NCI-H460 (cell line): ENCODE measurements at regions not wholly inside any gene's neighbourhood (a gene's known extent, or its start where the extent isn't known, plus 50 kb on each side); places are given as distances from the start of the nearest gene placed in this dataset.
"Not testable (repeated sequence)": the region's sequence is repeated elsewhere in the genome, so short reads cannot be mapped to it uniquely, and the experiment has no call there.

ENCODE experiments used
- DNase-seq: peaks from one replicate; pipeline ENCODE4 v3.0.0-alpha.2; 2016; ENCODE audit warnings: low read depth; ENCODE audit errors: extremely low read depth

DNA sequence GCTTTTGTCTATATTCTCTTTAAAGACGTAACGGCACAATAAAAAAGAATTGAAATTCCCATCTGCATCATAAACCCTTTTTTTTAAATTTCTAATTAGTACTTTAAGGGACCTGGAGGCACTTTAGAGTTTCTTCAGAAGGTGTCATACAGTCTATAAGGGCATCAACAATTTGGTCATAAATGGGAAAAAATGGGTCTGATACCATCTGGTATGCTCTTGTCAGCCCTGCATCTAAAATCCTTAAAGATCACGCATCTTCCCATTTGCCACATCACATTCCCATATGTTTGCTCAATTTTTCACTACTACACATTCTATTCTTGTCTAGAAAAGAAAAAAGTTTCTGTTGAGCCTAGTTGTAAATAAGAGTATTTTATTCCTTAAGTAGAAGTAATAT, 53.8 kb downstream of the COX7C start:
- no peak for DNase-seq

DNA sequence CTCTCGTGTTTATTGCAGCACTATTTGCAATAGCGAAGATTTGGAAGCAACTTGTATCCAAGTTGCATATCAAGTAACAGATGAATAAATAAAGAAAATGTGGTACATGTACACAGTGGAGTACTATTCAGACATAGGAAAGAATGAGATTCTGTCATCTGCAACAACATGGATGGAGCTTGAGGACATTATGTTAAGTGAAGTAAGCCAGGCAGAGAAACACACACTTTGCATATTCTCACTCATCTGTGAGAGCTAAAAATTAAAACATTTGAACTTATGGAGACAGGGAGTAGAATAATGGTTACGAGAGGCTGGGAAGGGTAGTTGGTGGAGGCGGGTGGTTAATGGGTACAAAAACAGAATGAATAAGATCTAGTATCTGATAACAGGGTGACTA, 56.3 kb downstream of the COX7C start:
- DNase-seq, result no peak

DNA sequence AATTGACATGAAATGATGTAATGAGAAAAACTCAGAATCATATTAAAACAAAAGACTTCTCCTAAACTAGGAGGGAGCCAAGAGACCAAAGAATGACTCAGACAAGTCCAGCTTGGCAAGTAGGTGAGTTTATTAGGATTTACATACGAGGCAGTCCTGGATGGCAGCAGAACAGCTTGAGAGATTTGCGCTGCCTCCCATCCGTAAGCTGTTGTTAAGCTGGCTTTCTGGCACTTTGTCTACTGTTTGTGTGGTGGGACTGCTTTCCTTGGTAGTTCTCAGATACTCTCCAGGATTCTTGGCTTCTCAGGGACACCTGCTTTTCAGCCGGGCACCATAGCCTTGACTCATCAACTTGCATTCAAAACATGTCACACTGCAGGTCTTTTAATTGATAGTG, 57.6 kb downstream of the COX7C start:
- DNase-seq, result no peak

DNA sequence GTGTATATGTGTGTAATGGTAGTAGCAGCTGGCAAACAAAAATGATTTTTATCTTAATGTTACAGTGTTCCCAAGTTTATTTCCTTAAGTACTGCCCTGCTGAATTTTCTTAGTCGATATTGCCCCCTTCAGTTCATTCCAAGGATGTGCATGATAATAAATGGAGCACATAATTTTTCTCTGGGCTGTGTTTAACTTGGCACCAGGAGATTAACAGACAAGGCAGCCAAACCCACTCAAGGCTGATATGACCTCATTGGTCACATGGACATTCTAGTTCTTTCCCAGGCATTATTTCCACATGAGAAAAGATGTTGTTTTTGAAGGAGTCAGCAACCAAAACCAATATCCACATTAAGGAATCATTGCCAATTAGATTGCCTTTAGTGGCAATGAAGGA, 61.8 kb downstream of the COX7C start:
- peak; percentile 64 for DNase-seq

DNA sequence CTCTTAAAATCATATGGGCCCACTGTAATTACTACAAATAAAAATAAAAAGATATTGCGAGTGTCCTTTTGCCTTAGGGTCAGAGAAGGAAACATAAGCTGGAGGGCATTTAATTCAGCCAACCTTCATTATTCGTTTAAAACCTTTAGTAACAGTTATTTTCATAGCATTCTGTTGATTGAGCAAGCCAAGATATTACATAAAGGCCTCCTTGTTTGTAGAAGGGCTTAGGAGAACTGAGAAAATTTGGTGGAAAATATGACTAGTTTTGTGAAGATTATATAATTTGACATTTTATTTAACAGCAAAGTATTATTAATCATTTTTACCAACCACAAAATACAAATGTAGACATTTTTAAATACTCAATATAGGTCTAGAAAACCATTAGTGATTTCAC, 62.2 kb downstream of the COX7C start:
- no peak for DNase-seq

DNA sequence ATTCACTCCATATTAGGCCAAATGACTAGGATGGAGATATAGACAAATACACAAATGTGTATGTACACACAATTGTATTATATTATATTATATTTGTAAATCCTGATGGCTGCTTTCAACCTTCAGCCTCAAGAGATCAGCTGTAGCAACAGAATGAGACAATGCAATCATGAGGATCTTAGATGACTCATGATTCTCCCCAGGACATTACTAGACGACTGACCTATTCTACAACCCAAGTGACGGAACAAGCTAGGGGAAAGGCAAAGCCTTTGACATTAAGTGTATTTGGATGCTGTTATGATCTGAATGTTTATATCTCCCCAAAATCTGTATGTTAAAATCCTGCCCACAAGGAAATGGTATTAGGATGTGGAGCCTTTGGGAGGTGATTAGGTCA, 66.5 kb downstream of the COX7C start:
- no peak for DNase-seq

DNA sequence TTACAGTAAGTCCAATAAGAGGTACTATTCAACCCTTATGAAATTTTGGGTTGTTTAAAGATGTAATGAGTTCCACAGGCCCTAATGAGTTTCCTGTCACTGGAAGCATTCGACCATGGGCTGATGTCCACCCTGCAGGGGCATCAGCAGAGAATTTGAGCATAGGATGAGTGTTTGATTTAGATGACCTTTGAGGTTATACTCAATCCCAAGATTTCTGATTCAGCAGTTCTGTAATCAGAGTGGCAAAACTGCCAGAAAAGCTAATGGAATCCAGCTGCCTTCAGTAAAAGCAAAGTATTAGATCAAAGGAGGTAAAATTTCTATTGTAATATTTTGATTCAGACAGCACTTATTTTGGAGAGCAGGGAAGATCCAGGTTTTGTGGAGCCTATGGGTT, 68.3 kb downstream of the COX7C start:
- no peak for DNase-seq

DNA sequence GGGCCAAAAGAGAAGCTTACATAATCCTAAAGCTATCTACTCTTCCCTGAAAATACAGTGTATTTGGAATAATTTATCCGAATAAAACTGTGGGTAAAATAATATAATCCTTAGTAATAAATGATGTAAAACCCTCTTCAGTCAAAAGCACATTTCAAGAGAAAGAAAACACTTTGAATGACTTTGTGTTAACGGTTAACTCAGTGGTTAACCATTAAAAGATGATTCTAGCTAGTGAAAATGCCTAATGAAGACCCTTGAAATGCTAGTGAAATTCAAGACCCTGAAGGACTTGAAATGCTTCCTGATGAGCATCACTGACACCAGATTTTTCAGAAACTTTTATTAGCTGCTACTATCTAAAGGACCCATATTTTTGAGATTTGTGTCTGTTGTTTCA, 70.7 kb downstream of the COX7C start:
- no peak for DNase-seq

DNA sequence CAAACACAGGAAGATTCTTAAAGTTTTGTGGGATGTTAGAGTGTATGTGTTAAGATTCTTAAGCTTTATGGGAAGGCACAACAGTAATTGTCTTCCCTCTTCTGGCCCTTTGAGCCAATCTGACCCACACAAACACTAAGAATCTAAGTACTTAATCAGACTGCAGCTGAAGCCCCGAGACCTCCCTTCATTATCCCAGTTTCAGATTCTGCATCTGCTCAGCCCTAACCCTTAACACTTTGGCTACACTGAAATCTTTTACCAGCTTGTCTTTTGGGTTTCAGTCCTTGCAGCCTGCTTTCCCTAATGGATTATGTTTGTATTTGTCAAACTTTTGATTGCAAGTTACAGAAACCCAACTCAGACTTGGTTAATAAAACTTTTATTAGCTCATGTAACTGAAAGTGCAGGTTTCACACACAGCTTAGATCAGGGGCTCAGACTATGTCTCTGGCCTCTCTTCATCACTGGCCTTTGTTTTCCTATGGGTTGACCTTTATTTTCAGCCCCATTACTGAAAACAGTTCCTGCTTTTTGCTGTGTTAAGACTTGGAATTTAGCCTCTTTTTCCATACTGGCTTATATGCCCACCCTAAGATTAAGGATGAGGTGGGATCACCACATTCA, 71.5 kb downstream of the COX7C start:
- no peak for DNase-seq

DNA sequence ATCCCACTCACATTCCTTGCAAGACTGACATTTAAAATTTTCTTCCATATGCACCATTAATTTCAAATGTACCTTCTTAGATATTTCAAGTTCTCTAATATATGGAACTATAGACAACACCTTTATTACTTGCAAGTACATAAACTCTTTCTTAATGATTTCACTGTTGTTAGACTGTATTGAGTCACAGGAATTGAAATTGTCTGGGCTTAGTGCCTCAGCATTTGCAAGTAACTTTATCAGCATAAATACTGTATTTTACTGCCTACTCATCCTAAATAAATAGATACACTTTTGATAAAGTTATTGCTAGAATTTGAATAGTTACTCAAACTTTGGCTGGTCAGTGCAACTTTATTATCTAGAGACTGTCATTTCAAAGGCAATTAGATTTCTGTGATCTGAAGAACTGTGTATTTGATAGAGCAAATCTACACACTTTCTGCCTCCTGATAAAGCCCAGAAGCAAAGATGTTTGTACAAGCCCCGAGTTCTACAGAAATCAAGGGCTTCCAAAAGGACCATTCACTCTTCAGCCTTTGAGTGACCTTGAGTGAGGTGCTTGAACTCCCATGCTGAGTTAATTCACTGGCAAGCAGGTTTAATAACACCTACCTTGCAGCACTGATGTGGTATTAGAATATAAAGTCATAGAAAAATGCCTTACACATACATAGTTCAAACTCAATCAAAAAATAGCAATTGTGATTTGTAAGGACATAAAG, 91.6 kb downstream of the COX7C start:
- no peak for DNase-seq

DNA sequence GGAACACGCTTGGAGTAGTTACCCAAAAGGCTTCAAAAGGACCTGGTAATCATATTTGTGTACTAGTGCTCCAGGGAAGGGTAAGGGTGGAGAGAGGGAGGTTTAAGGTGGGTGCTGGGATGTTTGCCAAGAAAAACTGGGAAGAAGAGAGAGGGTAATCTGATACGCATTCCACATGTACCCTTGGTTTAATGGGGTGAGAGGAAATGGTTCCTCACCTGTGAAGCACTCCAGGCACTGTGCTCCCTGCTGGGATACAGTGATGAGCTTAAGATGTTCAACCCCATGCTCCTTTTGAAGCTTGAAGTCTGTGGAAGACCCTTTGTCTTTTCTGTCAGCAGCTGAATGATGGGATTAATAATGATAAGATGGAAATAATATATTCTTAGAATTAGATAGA, 98.4 kb downstream of the COX7C start:
- no peak for DNase-seq

DNA sequence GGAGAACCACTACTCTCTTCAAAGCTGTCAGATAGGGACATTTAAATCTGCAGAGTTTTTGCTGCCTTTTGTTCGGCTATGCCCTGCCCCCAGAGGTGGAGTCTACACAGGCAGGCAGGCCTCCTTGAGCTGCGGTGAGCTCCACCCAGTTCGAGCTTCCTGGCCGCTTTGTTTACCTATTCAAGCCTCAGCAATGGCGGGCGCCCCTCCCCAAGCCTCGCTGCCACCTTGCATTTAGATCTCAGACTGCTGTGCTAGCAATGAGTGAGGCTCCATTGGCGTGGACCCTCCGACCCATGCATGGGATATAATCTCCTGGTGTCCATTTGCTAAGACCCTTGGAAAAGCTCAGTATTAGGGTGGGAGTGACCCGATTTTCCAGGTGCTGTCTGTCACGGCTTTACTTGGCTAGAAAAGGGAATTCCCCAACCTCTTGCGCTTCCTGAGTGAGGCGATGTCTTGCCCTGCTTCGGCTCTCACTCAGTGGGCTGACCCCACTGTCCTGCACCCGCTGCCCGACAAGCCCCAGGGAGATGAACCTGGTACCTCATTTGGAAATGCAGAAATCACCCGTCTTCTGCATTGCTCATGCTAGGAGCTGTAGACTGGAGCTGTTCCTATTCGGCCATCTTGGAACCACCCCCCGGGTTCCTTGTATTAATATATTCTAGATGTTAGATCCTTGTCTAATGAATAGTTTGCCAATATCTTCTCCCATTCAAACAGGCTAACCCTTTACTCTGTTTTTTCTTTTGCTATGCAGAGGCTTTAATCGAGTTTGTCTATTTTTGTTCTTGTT, 113.8 kb downstream of the COX7C start:
- not testable (repeated sequence) for DNase-seq

DNA sequence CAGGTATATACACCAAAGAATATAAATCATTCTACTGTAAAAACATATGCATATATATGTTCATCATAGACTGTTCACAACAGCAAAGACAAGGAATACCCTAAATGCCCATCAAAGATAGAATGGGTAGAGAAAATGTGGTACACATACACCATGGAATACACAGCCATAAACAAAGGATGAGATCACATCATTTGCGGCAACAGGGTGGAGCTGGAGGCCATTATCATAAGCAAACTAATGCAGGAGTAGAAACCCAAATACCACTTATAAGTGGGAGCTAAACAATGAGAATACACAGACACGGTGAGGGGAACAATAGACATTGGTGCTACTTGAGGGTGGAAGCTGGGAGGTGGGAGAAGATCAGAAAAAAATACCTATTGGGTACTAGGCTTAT, 117.6 kb downstream of the COX7C start:
- DNase-seq, result no peak

DNA sequence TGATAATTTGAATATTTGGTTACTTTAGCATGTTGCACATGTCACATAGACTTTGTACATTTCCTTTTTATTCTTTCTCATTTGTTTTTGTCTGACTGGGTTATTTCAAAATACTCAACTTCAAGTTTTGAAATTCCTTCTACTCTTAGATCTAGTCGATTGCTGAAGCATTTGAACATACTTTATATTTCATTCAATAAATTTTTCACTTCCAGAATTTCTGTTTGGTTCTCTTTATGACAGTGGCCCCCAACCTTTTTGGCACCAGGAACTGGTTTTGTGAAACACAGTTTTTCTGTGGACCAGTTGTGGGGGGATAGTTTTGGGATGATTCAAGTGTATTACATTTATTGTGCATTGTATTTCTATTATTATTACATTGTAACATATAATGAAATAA, 119.8 kb downstream of the COX7C start:
- DNase-seq, result no peak

DNA sequence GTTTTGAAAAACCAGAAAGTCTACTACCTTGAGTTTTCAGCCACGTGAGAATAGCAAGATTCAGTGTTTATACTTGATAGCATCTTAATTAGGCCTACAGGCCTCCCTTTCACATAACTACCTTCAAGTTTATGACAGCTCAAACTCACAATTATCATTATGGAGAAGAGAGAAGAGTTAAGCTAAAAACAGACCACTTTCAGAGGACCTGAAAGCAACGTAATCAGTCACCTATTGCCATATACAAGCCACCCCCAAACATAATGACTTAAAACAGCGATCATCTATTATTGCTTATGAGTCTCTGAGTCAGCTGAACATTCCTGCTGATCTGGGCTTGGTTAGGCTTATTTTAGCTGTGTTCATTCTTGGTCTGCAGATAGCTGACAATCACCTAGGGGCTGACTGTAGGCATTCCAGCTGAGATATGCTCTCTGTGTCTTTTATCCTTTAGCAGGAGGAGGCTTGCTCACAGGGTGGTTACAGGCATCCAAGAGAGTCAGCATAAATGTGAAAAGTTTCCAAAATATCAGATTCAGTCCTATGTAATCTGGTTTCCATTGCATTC, 130.9 kb downstream of the COX7C start:
- no peak for DNase-seq

DNA sequence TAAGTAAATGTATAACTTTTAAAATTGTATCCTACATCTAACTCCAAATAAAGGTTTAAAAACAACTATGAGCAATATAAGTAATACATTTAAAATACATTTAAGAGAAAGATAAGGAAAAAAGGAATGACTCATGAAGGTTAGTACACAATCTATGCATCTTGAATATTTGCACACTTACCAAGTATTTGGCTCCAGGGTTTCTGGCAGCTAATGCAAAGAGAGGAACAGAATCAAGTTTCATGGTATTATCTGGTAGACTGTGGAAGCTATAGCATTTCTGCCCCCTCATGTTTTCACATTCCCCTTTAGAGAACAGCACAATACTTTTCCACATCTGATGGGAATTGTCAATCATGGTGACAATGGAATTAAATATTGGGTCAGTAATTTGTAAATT, 132.1 kb downstream of the COX7C start:
- DNase-seq, result no peak

DNA sequence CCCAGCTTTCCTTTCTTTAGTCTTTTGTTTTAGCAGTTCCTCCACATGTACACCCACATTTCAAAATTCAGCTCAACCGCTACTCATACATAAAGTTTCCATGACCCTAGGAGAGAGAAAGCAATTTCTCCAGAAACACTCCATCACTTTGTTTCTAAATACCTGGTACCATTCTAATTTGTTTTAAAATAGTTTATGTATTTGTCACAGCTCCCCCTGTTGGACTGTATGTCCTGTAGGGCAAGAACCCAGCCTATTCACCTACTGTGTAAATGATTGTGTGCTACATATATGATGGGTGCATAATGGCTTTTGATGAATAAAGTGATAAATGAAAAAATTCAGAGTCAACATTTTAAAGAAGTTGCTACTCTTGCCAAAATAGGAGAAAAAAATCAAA, 139.1 kb downstream of the COX7C start:
- DNase-seq, result no peak

DNA sequence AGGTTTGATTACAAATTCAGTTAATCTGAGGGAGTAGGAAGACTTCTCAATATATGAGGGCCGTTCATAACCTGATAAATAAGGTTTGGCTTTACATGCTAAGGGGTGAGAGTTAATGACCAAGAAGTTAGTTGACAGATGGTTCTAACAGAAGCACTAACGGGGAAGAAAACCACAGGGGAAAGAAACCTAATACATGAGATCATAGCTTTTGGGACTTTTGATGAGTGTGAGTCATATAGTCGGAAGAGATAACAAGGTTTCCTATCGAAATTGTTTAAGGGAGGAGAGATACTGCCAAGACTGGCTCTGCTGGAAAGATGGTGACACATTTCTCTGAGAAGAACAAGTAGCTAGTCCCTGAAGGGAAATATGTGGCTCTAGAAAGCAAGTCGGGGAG, 140.1 kb downstream of the COX7C start:
- no peak for DNase-seq

DNA sequence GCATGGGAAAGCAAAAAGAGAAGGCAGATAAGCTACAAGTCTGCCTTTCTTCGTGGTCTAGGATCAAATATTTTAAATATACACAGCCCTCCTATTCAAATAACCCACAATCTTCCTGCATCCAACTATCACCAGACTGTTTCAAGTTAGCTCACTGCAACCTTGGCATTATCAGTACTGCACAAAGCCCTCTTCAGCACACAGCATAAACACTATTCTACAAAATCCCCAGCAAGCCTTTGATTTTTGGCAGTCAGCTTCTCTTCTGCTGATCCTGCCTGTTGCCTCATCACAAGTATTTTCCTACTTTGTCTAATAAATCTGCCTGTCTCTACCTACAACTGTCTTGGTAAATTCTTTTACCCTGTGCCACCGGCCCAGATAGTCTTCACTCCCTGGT, 142.9 kb downstream of the COX7C start:
- DNase-seq, result no peak

DNA sequence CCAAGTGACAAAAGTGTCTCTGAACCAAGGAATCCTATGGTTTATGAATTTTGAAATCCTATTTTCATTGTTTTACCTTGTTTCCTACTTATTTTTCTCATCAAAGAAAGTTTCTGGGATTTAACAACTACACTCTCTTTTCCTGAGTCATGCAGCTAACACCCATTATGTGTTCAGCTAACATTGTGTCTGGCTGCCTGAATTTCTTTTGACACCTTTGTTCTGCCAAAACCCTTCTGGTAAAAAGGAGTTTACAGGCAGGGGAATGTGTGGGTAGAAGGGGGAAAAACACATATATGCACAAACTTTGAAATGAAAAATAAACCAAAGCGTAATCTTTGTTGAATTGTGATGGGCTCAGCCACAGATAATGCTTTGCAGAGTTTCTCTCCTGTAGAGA, 146.2 kb downstream of the COX7C start:
- no peak for DNase-seq

DNA sequence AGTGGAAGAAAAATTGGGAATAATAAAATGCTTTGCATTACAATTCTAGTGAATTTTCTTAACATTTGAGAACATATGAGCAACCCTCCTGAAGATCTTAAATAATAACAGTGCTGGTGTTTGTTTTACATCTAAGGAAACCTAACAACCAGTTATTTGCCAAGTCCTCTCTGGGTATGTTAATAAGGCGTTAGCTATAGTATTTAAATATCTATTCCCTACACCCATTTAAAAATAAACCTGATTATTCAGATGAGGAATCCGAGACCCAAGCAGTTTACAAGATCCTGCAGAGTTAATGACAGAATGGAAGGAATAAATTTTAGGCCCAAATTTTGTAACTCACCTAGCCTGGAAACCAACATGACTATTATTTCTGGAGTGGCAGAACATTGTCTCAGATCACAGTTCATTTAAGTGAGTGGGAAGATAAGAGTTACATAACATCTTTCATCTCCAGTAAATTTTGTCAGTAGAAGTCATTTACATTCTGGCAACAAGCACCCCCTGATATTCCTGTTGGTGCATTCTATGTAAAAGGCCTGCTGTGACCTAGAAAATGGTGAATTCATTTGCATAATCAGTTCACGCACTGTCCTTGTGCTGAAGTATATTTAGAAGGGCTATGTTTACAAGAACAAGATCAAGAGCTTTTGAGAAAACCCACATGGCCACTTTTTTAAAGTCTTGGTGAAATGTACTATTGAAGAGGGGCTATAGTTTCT, 148.2 kb downstream of the COX7C start:
- no peak for DNase-seq
